SK-N-MC (cell line): ENCODE measurements at regions not wholly inside any gene's neighbourhood (a gene's known extent, or its start where the extent isn't known, plus 50 kb on each side); places are given as distances from the start of the nearest gene placed in this dataset.

ENCODE experiments used
- EZH2 ChIP-seq: fragments of 200-600 bp; sonication (generic); IDR thresholded peaks from one replicate; pipeline ENCODE4 v1.6.1; 2017; ENCODE audit warnings: antibody characterized with exemption
- POLR2AphosphoS5 ChIP-seq: IDR thresholded peaks from 2 replicates; pipeline ENCODE4 v1.6.1; 2012; ENCODE audit warnings: mild to moderate bottlenecking, low read depth, low read length, borderline replicate concordance

DNA sequence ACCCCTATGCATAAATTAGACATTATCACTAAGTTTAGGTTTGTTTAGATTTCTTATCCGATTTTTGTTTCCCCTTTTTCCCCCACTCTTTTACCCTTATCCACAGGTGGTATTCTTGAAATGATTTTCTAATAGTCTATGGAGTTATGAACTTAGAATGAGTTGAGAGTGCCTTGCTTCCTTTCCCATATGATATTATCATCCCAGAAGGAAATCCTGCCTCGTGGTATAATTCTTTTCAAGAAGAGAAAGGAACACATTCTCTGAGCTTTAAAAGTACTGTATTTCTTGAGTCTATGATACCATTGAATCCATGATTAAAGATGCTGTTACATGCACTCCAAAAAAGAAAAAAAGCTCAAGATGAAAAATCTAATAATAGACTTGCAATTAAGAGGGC is 76.9 kb upstream of the ADAMTSL1 start:
- no peak for TF ChIP-seq EZH2
- no peak for TF ChIP-seq POLR2AphosphoS5
